HepG2 (cell line): ENCODE measurements at regions not wholly inside any gene's neighbourhood (a gene's known extent, or its start where the extent isn't known, plus 50 kb on each side); places are given as distances from the start of the nearest gene placed in this dataset.

ENCODE experiments used
- ATAC-seq: fragments of 200-7000 bp; cut with Tn5 transposase; 3 replicates; pipeline ENCODE4 v1.9.1; 2020; ENCODE audit warnings: mild to moderate bottlenecking, moderate library complexity
- BruUV-seq: library from RNA; stranded (reverse); fragments of 400-500 nt; replicated peaks from 2 replicates; lab custom pipeline; 2021; lab: Mats Ljungman, UMichigan
- CTCF ChIA-PET: fragments of 300-600 bp; formaldehyde crosslinking; extraction: SDS; loops from one replicate; lab custom pipeline; 2021; ENCODE audit warnings: low total read pairs, inconsistent platforms, low intra/inter-chr PET ratio; lab: Yijun Ruan, JAX
- POLR2A ChIA-PET: fragments of 350-600 bp; sonication (Branson Sonifier 250); formaldehyde crosslinking; loops from one replicate; lab custom pipeline; 2020; ENCODE audit warnings: antibody characterized with exemption, inconsistent platforms; lab: Yijun Ruan, JAX
- DNase-seq: peaks from one replicate; pipeline ENCODE4 v3.0.0-alpha.2; 2015; ENCODE audit warnings: low spot score
- FAIRE-seq: peaks from 3 replicates; lab custom pipeline; 2011; peaks lifted over from hg19 to GRCh38; lab: Jason Lieb, UNC
- H2AFZ ChIP-seq: one replicate; pipeline ENCODE4 v1.6.1; 2011; ENCODE audit warnings: low read length, inconsistent platforms
- H3K27ac ChIP-seq: fragments of 300-600 bp; 3 replicates; pipeline ENCODE4 v1.8.0; 2011; ENCODE audit warnings: mixed run types, mild to moderate bottlenecking, mixed read lengths, low read length, inconsistent platforms; ENCODE audit not compliant: insufficient read depth; ENCODE audit errors: extremely low read length
- H3K27me3 ChIP-seq, 2 experiments: fragments of 200-600 bp in 1 of 2; 2 replicates in 1 of 2; 3 replicates in 1 of 2; pipeline versions ENCODE4 v1.6.0 to v1.8.0; 2011; ENCODE audit warnings: low read length in 2 of 2, mild to moderate bottlenecking in 2 of 2, moderate library complexity in 2 of 2, inconsistent platforms in 1 of 2; ENCODE audit not compliant: insufficient read depth in 2 of 2, control insufficient read depth in 1 of 2
- H3K36me3 ChIP-seq, 2 experiments: fragments of 200-600 bp in 1 of 2; replicated peaks in 1 of 2; 2 replicates in 1 of 2; 3 replicates in 1 of 2; pipeline versions ENCODE4 v1.5.1 to v1.8.0; 2011; ENCODE audit warnings: low read length in 2 of 2, inconsistent platforms in 1 of 2; ENCODE audit not compliant: insufficient read depth in 2 of 2, control insufficient read depth in 1 of 2
- H3K4me1 ChIP-seq: 2 replicates; pipeline ENCODE4 v1.5.1; 2012; ENCODE audit warnings: low read length, inconsistent platforms; ENCODE audit not compliant: insufficient read depth
- H3K4me2 ChIP-seq: 2 replicates; pipeline ENCODE4 v1.6.0; 2011; ENCODE audit warnings: low read depth, low read length, inconsistent platforms
- H3K4me3 ChIP-seq, 3 experiments: fragments of 200-600 bp in 1 of 3; sonication (generic), shearing (Covaris generic) in 1 of 3; replicated peaks in 1 of 3; 2 replicates each; pipeline ENCODE4 v1.5.1; 2011 to 2016; ENCODE audit warnings: low read length in 3 of 3, inconsistent platforms in 2 of 3, low read depth in 2 of 3, mild to moderate bottlenecking in 2 of 3, control low read depth in 1 of 3, mixed read lengths in 1 of 3; ENCODE audit not compliant: insufficient read depth in 1 of 3
- H3K79me2 ChIP-seq: one replicate; pipeline ENCODE4 v1.6.1; 2011; ENCODE audit warnings: low read length, inconsistent platforms; ENCODE audit not compliant: insufficient read depth
- H3K9ac ChIP-seq: 2 replicates; pipeline ENCODE4 v1.6.0; 2011; ENCODE audit warnings: mild to moderate bottlenecking, low read depth, low read length, inconsistent platforms; ENCODE audit not compliant: insufficient read depth
- H3K9me3 ChIP-seq: 2 replicates; pipeline ENCODE4 v1.5.1; 2012; ENCODE audit warnings: mild to moderate bottlenecking, low read length
- H4K20me1 ChIP-seq: 2 replicates; pipeline ENCODE4 v1.6.0; 2011; ENCODE audit warnings: inconsistent platforms, mild to moderate bottlenecking, low read length, moderate library complexity; ENCODE audit not compliant: insufficient read depth
- E2F5 ChIP-seq: sonication (generic); formaldehyde crosslinking; conservative IDR thresholded peaks from 2 replicates; pipeline ENCODE4 v1.4.0; 2020; ENCODE audit warnings: missing genetic modification reagents
- HNF1B ChIP-seq: sonication (generic); formaldehyde crosslinking; IDR thresholded peaks from 2 replicates; pipeline ENCODE4 v1.5.1; 2020; ENCODE audit warnings: mild to moderate bottlenecking, moderate library complexity, missing genetic modification reagents
- MTF2 ChIP-seq: sonication (generic); formaldehyde crosslinking; IDR thresholded peaks from 2 replicates; pipeline ENCODE4 v1.5.0; 2020; ENCODE audit warnings: missing genetic modification reagents, borderline replicate concordance
- SMARCC2 ChIP-seq: fragments of 450-650 bp; IDR thresholded peaks from 2 replicates; pipeline ENCODE4 v1.6.1; 2017; ENCODE audit warnings: antibody characterized with exemption, mild to moderate bottlenecking
- ZFP41 ChIP-seq: sonication (generic); formaldehyde crosslinking; IDR thresholded peaks from 2 replicates; pipeline ENCODE4 v1.4.0; 2020; ENCODE audit warnings: mild to moderate bottlenecking, missing genetic modification reagents, borderline replicate concordance
- ZFP91 ChIP-seq: sonication (generic); formaldehyde crosslinking; IDR thresholded peaks from 2 replicates; pipeline ENCODE4 v1.9.0; 2022; ENCODE audit warnings: missing genetic modification reagents, mild to moderate bottlenecking, borderline replicate concordance
- ZNF24 ChIP-seq: fragments of 450-650 bp; IDR thresholded peaks from 2 replicates; pipeline ENCODE4 v1.6.1; 2017; ENCODE audit warnings: antibody characterized with exemption, mild to moderate bottlenecking
- WGBS: methylation state at CpG from one replicate; pipeline ENCODE4 v1.1.6; 2017; ENCODE audit warnings: low lambda C conversion rate; 5-methylcytosine and 5-hydroxymethylcytosine counted together
- in situ Hi-C: cut with HindIII; loops from 2 replicates; pipeline ENCODE4 v1.10.0; 2017; ENCODE audit warnings: low pct_unique_long_range_greater_than_20kb; ENCODE audit not compliant: extremely low pct_ligation_motif_present
- intact Hi-C: fragments of 100-400 bp; cut with micrococcal nuclease; formaldehyde crosslinking; loops from one replicate; pipeline ENCODE4 v1.10.0; 2022; ENCODE audit not compliant: unreplicated experiment
- TF ChIP-seq, protein P1 (sequence below): IDR thresholded peaks from 2 replicates; pipeline ENCODE4 v1.6.1; 2016; ENCODE audit warnings: low read depth, control low read depth
- TF ChIP-seq, protein P2 (sequence below): sonication (generic); formaldehyde crosslinking; IDR thresholded peaks from 2 replicates; pipeline ENCODE4 v1.5.0; 2020; ENCODE audit warnings: mild to moderate bottlenecking, missing genetic modification reagents, borderline replicate concordance
- TF ChIP-seq, protein P3 (sequence below): IDR thresholded peaks from 2 replicates; pipeline ENCODE4 v1.6.1; 2016; ENCODE audit warnings: missing genetic modification reagents, missing compliant biosample characterization

GRCh38 chr7:41576166-41576565, 126.7 kb downstream of the INHBA start:
- ATAC-seq, result no peak
- no peak overlapping the region for H3K9ac ChIP-seq
- intact Hi-C loops, result no loop called here
- TF ChIP-seq, protein P1, sequence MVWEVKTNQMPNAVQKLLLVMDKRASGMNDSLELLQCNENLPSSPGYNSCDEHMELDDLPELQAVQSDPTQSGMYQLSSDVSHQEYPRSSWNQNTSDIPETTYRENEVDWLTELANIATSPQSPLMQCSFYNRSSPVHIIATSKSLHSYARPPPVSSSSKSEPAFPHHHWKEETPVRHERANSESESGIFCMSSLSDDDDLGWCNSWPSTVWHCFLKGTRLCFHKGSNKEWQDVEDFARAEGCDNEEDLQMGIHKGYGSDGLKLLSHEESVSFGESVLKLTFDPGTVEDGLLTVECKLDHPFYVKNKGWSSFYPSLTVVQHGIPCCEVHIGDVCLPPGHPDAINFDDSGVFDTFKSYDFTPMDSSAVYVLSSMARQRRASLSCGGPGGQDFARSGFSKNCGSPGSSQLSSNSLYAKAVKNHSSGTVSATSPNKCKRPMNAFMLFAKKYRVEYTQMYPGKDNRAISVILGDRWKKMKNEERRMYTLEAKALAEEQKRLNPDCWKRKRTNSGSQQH (CRISPR knock-in tag), result no peak
- no peak for TF ChIP-seq ZFP91 (CRISPR knock-in tag)
- TF ChIP-seq ZFP41 (CRISPR knock-in tag), result no peak
- TF ChIP-seq, protein P2, sequence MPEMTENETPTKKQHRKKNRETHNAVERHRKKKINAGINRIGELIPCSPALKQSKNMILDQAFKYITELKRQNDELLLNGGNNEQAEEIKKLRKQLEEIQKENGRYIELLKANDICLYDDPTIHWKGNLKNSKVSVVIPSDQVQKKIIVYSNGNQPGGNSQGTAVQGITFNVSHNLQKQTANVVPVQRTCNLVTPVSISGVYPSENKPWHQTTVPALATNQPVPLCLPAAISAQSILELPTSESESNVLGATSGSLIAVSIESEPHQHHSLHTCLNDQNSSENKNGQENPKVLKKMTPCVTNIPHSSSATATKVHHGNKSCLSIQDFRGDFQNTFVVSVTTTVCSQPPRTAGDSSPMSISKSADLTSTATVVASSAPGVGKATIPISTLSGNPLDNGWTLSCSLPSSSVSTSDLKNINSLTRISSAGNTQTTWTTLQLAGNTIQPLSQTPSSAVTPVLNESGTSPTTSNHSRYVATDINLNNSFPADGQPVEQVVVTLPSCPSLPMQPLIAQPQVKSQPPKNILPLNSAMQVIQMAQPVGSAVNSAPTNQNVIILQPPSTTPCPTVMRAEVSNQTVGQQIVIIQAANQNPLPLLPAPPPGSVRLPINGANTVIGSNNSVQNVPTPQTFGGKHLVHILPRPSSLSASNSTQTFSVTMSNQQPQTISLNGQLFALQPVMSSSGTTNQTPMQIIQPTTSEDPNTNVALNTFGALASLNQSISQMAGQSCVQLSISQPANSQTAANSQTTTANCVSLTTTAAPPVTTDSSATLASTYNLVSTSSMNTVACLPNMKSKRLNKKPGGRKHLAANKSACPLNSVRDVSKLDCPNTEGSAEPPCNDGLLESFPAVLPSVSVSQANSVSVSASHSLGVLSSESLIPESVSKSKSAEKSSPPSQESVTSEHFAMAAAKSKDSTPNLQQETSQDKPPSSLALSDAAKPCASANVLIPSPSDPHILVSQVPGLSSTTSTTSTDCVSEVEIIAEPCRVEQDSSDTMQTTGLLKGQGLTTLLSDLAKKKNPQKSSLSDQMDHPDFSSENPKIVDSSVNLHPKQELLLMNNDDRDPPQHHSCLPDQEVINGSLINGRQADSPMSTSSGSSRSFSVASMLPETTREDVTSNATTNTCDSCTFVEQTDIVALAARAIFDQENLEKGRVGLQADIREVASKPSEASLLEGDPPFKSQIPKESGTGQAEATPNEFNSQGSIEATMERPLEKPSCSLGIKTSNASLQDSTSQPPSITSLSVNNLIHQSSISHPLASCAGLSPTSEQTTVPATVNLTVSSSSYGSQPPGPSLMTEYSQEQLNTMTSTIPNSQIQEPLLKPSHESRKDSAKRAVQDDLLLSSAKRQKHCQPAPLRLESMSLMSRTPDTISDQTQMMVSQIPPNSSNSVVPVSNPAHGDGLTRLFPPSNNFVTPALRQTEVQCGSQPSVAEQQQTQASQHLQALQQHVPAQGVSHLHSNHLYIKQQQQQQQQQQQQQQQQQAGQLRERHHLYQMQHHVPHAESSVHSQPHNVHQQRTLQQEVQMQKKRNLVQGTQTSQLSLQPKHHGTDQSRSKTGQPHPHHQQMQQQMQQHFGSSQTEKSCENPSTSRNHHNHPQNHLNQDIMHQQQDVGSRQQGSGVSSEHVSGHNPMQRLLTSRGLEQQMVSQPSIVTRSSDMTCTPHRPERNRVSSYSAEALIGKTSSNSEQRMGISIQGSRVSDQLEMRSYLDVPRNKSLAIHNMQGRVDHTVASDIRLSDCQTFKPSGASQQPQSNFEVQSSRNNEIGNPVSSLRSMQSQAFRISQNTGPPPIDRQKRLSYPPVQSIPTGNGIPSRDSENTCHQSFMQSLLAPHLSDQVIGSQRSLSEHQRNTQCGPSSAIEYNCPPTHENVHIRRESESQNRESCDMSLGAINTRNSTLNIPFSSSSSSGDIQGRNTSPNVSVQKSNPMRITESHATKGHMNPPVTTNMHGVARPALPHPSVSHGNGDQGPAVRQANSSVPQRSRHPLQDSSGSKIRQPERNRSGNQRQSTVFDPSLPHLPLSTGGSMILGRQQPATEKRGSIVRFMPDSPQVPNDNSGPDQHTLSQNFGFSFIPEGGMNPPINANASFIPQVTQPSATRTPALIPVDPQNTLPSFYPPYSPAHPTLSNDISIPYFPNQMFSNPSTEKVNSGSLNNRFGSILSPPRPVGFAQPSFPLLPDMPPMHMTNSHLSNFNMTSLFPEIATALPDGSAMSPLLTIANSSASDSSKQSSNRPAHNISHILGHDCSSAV (CRISPR knock-in tag), result no peak
- no peak for TF ChIP-seq ZNF24
- no peak for TF ChIP-seq E2F5 (CRISPR knock-in tag)
- TF ChIP-seq, protein P3, sequence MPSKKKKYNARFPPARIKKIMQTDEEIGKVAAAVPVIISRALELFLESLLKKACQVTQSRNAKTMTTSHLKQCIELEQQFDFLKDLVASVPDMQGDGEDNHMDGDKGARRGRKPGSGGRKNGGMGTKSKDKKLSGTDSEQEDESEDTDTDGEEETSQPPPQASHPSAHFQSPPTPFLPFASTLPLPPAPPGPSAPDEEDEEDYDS, result no peak
- TF ChIP-seq SMARCC2, result no peak
- no peak for TF ChIP-seq HNF1B
- TF ChIP-seq MTF2 (CRISPR knock-in tag), result no peak

More at GRCh38 chr7:41576166-41576565, 126.7 kb downstream of the INHBA start:
- FAIRE-seq (no peak), DNase-seq (no peak)
- CTCF ChIA-PET, result no interaction called here
- POLR2A ChIA-PET, result no interaction called here
- no peak overlapping the region for H2AFZ ChIP-seq
- no peaks in the 10 kb centered on the region for H4K20me1 ChIP-seq
- no peaks in the 10 kb centered on the region for H3K27me3 ChIP-seq
- H3K4me2 ChIP-seq, result no peak overlapping the region
- no peak overlapping the region for H3K27ac ChIP-seq
- in situ Hi-C loops, result no loop called here
- no peaks in the 10 kb centered on the region for H3K79me2 ChIP-seq
- BruUV-seq, result no TSS peak
- H3K36me3 ChIP-seq, result no peaks in the 10 kb centered on the region
- H3K4me3 ChIP-seq, result no peak overlapping the region
- 44% methylated on average over 3 of the region's 3 CpGs for WGBS
- H3K9me3 ChIP-seq, result peaks cover 31% of the 10 kb centered on the region
- H3K4me1 ChIP-seq, result no peaks in the 10 kb centered on the region
